ENCODE measurements at regions not wholly inside any gene's neighbourhood (a gene's known extent, or its start where the extent isn't known, plus 50 kb on each side); places are given as distances from the start of the nearest gene placed in this dataset.
"Not testable (repeated sequence)": the region's sequence is repeated elsewhere in the genome, so short reads cannot be mapped to it uniquely, and the experiment has no call there.

DNA sequence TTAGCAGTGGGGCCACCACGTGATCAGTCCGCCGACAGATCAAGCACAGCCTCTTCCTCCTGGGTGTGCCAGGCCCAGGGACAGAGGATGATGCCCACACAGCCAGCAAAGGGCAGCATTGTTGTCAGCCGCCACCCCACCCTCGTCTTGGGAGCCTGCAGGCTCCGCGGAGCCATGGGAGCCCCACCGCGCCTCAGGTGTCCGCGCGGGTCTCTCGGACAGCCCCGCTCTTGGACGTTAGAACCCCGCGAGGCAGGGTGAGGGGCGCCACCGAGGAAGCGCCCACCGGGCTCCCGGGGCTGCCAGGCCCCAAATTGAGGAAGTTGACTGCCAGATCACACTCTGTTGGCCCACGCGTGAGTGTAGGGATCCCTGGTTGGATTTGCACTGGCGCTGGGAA lies 83.9 kb upstream of the MS4A8 start:
- Mint-ChIP-seq H3K9me3 (0 out of 5 replicates have a peak, but pooled peaks cover 0 to 2% of the 10 kb centered on the region in 2 experiments), H3K4me1 (peaks cover 0 to 3% of the 10 kb centered on the region in 2 experiments; a peak in 1 of 4 replicates), H3K4me3 (no peak overlapping the region), H3K36me3 (ENCODE audit: insufficient read depth in 1 of 3, low read depth in 3 of 3) (peaks cover 0 to 5% (median 0%) of the 10 kb centered on the region in 3 experiments; a peak in 1 of 7 replicates), H3K27ac (no peak overlapping the region; a peak in 1 of 7 replicates), H3K27me3 (ENCODE audit: low read depth) (no peaks in the 10 kb centered on the region; the same call in 1 of the 2 replicates)
- H3K9ac ChIP-seq (ENCODE audit: extremely low read depth, insufficient read length, low read length) = no peak overlapping the region
- TF ChIP-seq, protein P1, sequence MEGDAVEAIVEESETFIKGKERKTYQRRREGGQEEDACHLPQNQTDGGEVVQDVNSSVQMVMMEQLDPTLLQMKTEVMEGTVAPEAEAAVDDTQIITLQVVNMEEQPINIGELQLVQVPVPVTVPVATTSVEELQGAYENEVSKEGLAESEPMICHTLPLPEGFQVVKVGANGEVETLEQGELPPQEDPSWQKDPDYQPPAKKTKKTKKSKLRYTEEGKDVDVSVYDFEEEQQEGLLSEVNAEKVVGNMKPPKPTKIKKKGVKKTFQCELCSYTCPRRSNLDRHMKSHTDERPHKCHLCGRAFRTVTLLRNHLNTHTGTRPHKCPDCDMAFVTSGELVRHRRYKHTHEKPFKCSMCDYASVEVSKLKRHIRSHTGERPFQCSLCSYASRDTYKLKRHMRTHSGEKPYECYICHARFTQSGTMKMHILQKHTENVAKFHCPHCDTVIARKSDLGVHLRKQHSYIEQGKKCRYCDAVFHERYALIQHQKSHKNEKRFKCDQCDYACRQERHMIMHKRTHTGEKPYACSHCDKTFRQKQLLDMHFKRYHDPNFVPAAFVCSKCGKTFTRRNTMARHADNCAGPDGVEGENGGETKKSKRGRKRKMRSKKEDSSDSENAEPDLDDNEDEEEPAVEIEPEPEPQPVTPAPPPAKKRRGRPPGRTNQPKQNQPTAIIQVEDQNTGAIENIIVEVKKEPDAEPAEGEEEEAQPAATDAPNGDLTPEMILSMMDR (conservative IDR thresholded peaks at IDR 0.05) = no peak
- no peak overlapping the region for H2BK5ac ChIP-seq (ENCODE audit: insufficient read length, low read length)
- H3K14ac ChIP-seq (ENCODE audit: insufficient read depth, low read length) = no peak overlapping the region
- H2BK20ac ChIP-seq (ENCODE audit: low read depth, low read length, poor library complexity, severe bottlenecking) = no peak overlapping the region
- H2BK120ac ChIP-seq (ENCODE audit: low read depth, low read length, poor library complexity, severe bottlenecking) = no peak overlapping the region
- H3K4me2 ChIP-seq (ENCODE audit: insufficient read depth, insufficient read length, low read length) = no peak overlapping the region
- no peak overlapping the region for H2AK5ac ChIP-seq (ENCODE audit: insufficient read length, low read length)
- no peak overlapping the region for H3T11ph ChIP-seq (ENCODE audit: low read length)
- no peak overlapping the region for H3K4ac ChIP-seq (ENCODE audit: low read depth, low read length)
- no CpG with 5 or more reads among the region's 25 CpGs for WGBS (ENCODE audit: extremely low coverage, insufficient read length, low lambda C conversion rate)
- H2AFZ ChIP-seq (ENCODE audit: low read length) = no peak overlapping the region
- H3K79me1 ChIP-seq (ENCODE audit: insufficient read depth, low read depth, low read length, poor library complexity, severe bottlenecking) = no peaks in the 10 kb centered on the region
- H3K27ac ChIP-seq (ENCODE audit: insufficient read length, low read depth, low read length) = no peak overlapping the region
- H3K9me3 ChIP-seq (ENCODE audit: control insufficient read depth, low read depth, low read length) = no peaks in the 10 kb centered on the region
- no peaks in the 10 kb centered on the region for H3K23me2 ChIP-seq (ENCODE audit: insufficient read length, low read depth, low read length, poor library complexity, severe bottlenecking)
- H4K91ac ChIP-seq (ENCODE audit: insufficient read length, low read depth, low read length) = no peak overlapping the region
- no peak overlapping the region for H3K23ac ChIP-seq (ENCODE audit: insufficient read length, low read depth, low read length)
- no peaks in the 10 kb centered on the region for H4K20me1 ChIP-seq (ENCODE audit: control insufficient read depth, insufficient read depth, insufficient read length)
- H3K56ac ChIP-seq (ENCODE audit: insufficient read length, low read depth, low read length) = no peak overlapping the region
- H4K8ac ChIP-seq (replicated peaks; ENCODE audit: insufficient read length, low read depth, low read length) = no peak overlapping the region
- H3K4me1 ChIP-seq (ENCODE audit: insufficient read depth, low read length) = no peaks in the 10 kb centered on the region
- H3K27me3 ChIP-seq (ENCODE audit: insufficient read depth, low read length) = no peaks in the 10 kb centered on the region
- H3K18ac ChIP-seq (ENCODE audit: insufficient read length, low read depth, low read length) = no peak overlapping the region
- H3K79me2 ChIP-seq (ENCODE audit: insufficient read depth, low read length) = no peaks in the 10 kb centered on the region
- H4K5ac ChIP-seq (ENCODE audit: insufficient read length, low read depth, low read length) = no peak overlapping the region
- no peak for DNase-seq
- H2BK15ac ChIP-seq (ENCODE audit: low read depth, low read length) = no peak overlapping the region
- H2BK12ac ChIP-seq (ENCODE audit: insufficient read length, low read depth, low read length) = no peak overlapping the region

- H2BK12ac ChIP-seq (ENCODE audit: insufficient read length, low read depth, low read length); H3K79me1 ChIP-seq (ENCODE audit: insufficient read depth, low read depth, low read length, poor library complexity, severe bottlenecking); H2BK20ac ChIP-seq (ENCODE audit: low read depth, low read length, poor library complexity, severe bottlenecking); H2BK15ac ChIP-seq (ENCODE audit: low read depth, low read length); H3K27me3 ChIP-seq (ENCODE audit: insufficient read depth, low read length); H4K8ac ChIP-seq (replicated peaks; ENCODE audit: insufficient read length, low read depth, low read length); H3K27ac ChIP-seq (ENCODE audit: insufficient read length, low read depth, low read length); H3K9ac ChIP-seq (ENCODE audit: extremely low read depth, insufficient read length, low read length); H3K79me2 ChIP-seq (ENCODE audit: insufficient read depth, low read length); H2AFZ ChIP-seq (ENCODE audit: low read length); H3K56ac ChIP-seq (ENCODE audit: insufficient read length, low read depth, low read length); H3K4me1 ChIP-seq (ENCODE audit: insufficient read depth, low read length); H3K27ac Mint-ChIP-seq; H4K20me1 ChIP-seq (ENCODE audit: control insufficient read depth, insufficient read depth, insufficient read length); H3K4me1 Mint-ChIP-seq; H3K4ac ChIP-seq (ENCODE audit: low read depth, low read length); H2AK5ac ChIP-seq (ENCODE audit: insufficient read length, low read length); DNase-seq; H3K14ac ChIP-seq (ENCODE audit: insufficient read depth, low read length); H3K23me2 ChIP-seq (ENCODE audit: insufficient read length, low read depth, low read length, poor library complexity, severe bottlenecking); H2BK120ac ChIP-seq (ENCODE audit: low read depth, low read length, poor library complexity, severe bottlenecking); H3K18ac ChIP-seq (ENCODE audit: insufficient read length, low read depth, low read length); H3T11ph ChIP-seq (ENCODE audit: low read length); H2BK5ac ChIP-seq (ENCODE audit: insufficient read length, low read length); H4K5ac ChIP-seq (ENCODE audit: insufficient read length, low read depth, low read length); H3K27me3 Mint-ChIP-seq (ENCODE audit: low read depth); H3K4me2 ChIP-seq (ENCODE audit: insufficient read depth, insufficient read length, low read length); H3K23ac ChIP-seq (ENCODE audit: insufficient read length, low read depth, low read length); H3K9me3 ChIP-seq (ENCODE audit: control insufficient read depth, low read depth, low read length); H4K91ac ChIP-seq (ENCODE audit: insufficient read length, low read depth, low read length); H3K4me3 Mint-ChIP-seq: not testable (repeated sequence)
- no CpG with 5 or more reads among the region's 30 CpGs for WGBS (ENCODE audit: extremely low coverage, insufficient read length, low lambda C conversion rate)
- peaks cover 22 to 26% of the 10 kb centered on the region in 2 experiments for H3K9me3 Mint-ChIP-seq
- H3K36me3 Mint-ChIP-seq (ENCODE audit: insufficient read depth in 1 of 3, low read depth in 3 of 3) = peaks cover 6 to 27% (median 9%) of the 10 kb centered on the region in 3 experiments; a peak in 5 of 7 replicates
Observed at GRCh38 chr11:60621940-60622339, 77.5 kb upstream of the MS4A8 start.

Measured in H9 (cell line).